ENCODE measurements at regions not wholly inside any gene's neighbourhood (a gene's known extent, or its start where the extent isn't known, plus 50 kb on each side); places are given as distances from the start of the nearest gene placed in this dataset.

DNA sequence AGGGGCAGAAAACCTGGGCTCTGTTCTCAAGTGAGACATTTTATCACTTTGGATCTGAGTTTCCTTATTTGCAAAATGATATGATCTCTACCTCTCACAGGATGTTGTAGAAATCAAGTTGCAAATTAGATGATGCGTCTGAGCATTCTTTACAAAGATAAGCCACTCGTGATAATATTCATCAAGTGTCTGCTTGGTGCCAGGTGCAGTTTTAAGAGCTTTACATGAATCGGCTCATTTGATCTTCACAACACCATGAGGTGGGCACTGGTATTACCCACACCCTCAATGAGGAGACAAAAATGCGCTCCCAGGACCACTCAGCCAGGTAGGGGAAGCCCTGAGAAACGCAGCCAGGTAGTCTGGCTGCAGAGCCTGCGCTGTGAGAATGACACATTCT lies 59.1 kb upstream of the CA12 start:
- TF ChIP-seq, protein P1, sequence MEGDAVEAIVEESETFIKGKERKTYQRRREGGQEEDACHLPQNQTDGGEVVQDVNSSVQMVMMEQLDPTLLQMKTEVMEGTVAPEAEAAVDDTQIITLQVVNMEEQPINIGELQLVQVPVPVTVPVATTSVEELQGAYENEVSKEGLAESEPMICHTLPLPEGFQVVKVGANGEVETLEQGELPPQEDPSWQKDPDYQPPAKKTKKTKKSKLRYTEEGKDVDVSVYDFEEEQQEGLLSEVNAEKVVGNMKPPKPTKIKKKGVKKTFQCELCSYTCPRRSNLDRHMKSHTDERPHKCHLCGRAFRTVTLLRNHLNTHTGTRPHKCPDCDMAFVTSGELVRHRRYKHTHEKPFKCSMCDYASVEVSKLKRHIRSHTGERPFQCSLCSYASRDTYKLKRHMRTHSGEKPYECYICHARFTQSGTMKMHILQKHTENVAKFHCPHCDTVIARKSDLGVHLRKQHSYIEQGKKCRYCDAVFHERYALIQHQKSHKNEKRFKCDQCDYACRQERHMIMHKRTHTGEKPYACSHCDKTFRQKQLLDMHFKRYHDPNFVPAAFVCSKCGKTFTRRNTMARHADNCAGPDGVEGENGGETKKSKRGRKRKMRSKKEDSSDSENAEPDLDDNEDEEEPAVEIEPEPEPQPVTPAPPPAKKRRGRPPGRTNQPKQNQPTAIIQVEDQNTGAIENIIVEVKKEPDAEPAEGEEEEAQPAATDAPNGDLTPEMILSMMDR (conservative IDR thresholded peaks at IDR 0.05; ENCODE audit: low read depth, low read length), result no peak
- TF ChIP-seq POLR2A (IDR thresholded peaks at IDR 0.05; ENCODE audit: low read depth, low read length) (no peak), RCOR1 (IDR thresholded peaks at IDR 0.05; ENCODE audit: insufficient replicate concordance, low read length) (no peak), BHLHE40 (IDR thresholded peaks at IDR 0.05; ENCODE audit: low read depth, low read length) (no peak), MXI1 (IDR thresholded peaks at IDR 0.05; ENCODE audit: borderline replicate concordance, low read depth, low read length) (no peak), USF2 (IDR thresholded peaks at IDR 0.05; ENCODE audit: low read depth, low read length) (no peak), RFX5 (IDR thresholded peaks at IDR 0.05; ENCODE audit: low read depth, low read length) (no peak), RAD21 (IDR thresholded peaks at IDR 0.05; ENCODE audit: low read length) (no peak), MAZ (IDR thresholded peaks at IDR 0.05; ENCODE audit: borderline replicate concordance, low read depth, low read length) (no peak)
